Activated CD4-positive, CD25-positive, alpha-beta regulatory T cell treated with anti-CD3 and anti-CD28 coated beads, Interleukin-2, amount 50 U/mL, for 16 hours (primary cell): ENCODE measurements at regions not wholly inside any gene's neighbourhood (a gene's known extent, or its start where the extent isn't known, plus 50 kb on each side); places are given as distances from the start of the nearest gene placed in this dataset.
"Not testable (repeated sequence)": the region's sequence is repeated elsewhere in the genome, so short reads cannot be mapped to it uniquely, and the experiment has no call there.

Experiments
- DNase-seq: peaks from one replicate; pipeline ENCODE4 v3.0.0-alpha.2; 2020; ENCODE audit warnings: low read depth, low spot score

- DNase-seq, result no peak
Measured at GRCh38 chr11:103803062-103803461, 233.4 kb upstream of the DDI1 start.

DNA sequence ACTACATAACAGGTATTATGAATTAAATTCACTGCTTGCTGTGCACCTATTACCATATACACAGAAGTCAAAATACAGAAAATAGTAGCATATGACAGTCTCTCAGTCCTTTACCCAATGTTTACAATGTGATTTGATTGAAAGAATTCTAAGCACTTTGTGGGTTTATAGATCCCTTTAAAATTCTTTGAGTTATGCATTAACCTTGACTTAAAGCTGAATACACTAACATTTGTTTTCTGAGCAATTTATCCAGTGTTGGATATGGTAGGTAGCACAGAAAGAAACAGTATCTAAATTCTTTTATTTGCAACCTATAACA, 230.8 kb upstream of the DDI1 start:
- DNase-seq, result no peak

- DNase-seq, result no peak
Measured at GRCh38 chr11:103806130-103806895, 230.1 kb upstream of the DDI1 start.

DNA sequence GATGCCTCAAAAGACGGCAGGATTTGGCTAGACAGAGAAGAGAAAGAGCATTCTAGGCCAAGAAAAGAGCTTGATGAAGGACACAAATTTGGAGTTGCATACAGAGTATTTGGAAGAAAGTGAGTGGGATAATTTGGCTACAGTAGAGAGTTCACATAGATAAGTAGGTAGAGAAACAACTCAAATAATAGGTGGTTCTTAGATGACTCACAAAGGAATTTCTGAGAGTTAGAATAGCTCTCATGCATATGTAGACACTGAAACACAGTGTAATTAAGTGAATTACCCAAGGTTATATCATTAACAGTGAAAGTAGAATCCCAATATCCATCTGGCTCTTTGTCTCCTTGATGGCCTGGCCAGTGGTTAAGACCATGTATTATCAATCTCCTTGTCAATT, 228.6 kb upstream of the DDI1 start:
- no peak for DNase-seq

GRCh38 chr11:103808252-103808651, 228.2 kb upstream of the DDI1 start:
- DNase-seq, result no peak

DNA sequence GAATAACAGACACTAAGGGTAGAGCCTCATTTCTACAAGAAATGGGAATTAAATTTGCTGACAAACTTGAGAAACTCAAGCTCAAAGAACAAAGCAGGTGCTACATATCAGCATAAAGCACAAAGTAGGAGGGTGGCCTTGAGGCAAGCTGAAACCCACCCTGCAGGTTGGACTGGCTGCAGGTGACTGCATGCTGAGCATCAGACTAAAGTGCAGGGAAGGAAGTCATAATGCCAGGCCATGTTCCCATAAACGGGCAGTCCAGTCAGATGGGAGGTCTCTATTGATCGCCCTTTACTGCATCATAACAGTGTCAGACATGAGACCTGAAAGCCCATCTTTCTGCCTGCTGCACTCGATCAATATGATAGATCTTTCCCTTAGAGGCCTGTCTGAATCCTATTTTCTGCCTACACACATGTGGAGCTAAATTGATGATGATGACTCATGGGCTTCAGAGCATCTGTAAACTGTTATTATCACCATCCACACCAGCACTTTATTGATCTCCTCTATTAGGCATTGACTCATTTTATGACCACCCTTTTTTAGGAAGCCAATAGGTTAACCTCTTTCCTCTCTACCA, 224.5 kb upstream of the DDI1 start:
- DNase-seq, result no peak

GRCh38 chr11:103812680-103813079, 223.8 kb upstream of the DDI1 start:
- DNase-seq, result no peak

- not testable (repeated sequence) for DNase-seq
Measured at GRCh38 chr11:103820345-103820744, 216.1 kb upstream of the DDI1 start.

DNA sequence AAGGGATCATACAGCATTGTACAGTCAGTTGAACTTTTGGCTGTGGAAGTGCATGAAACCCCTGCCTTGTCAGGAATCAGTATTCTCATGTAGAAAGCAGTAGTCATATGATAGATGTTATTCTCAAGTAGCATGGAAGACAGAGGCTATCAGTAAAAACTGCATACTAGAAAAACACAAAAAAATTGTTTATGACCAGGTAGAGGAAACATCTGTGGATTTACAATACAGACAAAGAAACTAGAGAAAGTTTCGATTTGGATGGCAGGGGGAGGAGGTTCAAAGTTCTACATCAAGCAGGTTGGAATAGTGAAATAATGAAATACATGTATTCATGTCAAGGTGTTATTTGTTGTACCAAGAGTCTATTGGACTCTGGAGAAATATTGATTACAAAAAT, 212.3 kb upstream of the DDI1 start:
- DNase-seq, result no peak

DNA sequence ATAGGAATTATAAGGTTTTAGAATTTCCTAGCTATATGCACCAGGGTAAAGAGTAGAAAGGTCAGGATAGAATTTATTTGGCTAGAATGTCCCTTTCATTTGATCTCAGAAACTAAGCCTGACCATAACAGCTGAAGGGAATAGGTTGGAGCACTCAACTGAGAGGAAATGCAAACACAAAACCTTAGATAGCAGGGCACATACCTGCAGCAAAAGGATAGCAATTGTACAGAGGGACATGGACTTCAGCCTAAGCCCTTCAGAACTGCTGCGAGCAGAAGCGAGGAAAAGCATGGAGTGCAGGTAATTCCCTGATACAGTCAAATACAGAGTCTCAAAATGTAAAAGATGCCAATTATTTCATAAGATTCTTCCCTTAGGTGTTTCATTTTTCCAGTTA, 211.0 kb upstream of the DDI1 start:
- no peak for DNase-seq

GRCh38 chr11:103826856-103827255, 209.6 kb upstream of the DDI1 start:
- no peak for DNase-seq

DNA sequence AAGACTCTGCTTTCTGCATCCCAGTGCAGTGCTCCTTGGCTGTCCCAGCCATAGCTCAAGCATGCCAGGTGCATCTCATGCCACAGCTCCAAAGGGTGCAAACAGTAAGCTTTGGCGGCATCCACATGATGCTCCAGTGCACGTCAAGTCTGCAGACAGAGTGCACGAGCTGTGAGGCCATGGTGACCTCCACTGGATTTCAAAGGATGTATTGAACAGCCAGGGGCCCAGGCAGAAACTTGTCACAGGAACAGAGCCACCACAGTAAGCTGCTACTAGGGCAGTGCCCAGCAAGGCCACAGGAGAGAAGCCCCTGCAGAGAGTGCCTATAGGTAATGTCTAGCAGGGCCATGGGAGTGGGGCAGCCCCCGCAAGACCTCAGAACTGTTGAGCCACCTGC, 206.8 kb upstream of the DDI1 start:
- DNase-seq, result no peak

DNA sequence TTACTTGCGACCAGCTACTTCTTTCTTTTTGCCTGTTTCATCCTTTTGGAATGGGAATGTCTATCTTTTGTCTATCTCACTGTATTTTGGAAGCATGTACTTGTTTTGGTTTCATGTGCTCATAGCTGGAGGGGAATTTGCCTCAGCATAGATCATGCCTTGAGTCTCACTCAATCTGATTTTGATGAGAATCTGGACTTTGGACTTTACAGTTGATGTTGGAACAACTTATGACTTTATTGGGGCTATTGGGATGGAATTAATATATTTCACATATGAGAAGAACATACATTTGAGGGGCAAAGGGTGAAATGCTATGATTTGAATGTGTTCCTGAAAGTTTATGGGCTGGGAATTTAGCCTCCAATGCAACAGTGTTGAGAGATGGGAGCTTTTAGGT, 206.2 kb upstream of the DDI1 start:
- no peak for DNase-seq

DNA sequence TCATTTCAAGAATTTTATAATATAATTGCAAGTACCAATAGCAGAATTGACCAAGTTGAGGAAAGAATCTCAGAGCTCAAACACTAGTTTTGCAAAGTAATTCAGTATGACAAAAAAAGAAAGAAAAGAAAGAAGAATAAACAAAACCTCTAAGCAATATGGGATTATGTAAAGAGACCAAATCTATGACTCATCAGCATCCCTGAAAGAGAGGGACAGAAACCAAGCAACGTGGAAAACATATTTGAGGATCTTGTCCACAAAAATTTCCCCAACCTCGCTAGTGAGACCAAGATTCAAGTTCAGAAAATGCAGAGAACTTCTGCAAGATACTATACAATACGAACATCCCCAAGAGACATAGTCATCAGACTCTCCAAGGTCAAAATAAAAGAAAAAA, 203.7 kb upstream of the DDI1 start:
- no peak for DNase-seq

GRCh38 chr11:103842191-103842590, 194.2 kb upstream of the DDI1 start:
- no peak for DNase-seq

- no peak for DNase-seq
Measured at GRCh38 chr11:103842795-103843194, 193.6 kb upstream of the DDI1 start.

DNA sequence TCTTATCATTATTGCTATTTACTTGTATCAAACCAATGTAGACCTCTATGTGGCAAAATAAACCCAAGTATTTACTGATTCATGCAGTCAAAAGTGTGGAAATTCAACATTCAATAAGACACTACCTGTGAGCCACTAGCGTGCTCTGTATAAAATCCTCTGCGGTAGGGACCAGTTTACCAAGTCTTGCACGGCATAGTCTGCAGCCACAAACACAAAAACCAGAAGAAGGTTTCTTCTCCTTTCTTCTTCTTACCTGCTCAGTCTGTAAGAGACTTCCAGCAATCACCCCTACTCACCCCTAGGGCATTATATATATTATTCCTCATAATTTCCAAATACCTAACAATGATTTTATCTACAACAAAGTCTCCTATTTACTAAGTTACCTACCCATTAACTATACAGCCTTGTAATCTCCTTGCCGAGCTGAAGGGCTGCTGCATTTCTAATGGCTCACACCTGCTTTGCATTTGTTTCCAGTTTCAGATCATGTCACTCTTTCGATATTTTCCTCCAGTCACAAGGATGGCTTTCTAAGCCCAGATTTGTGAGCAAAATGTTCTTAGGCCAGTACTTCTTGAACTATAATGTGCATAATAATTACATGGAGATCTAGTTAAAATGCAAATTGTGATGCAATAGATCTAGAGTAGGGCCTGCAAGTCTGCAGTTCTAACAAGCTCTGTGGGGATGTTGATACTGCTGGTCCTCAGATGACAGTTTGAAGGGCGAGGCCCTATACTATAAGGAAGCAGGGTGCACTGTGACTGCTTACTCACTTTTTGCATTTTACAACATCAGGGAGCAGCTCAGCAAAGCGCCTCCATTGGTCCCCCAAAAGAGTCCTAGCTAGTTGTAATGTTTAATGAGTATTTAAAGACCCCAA, 191.9 kb upstream of the DDI1 start:
- no peak for DNase-seq

GRCh38 chr11:103845331-103845730, 191.1 kb upstream of the DDI1 start:
- DNase-seq, result no peak

- DNase-seq, result no peak
Measured at GRCh38 chr11:103848686-103849085, 187.8 kb upstream of the DDI1 start.

- no peak for DNase-seq
Measured at GRCh38 chr11:103849366-103849765, 187.1 kb upstream of the DDI1 start.

DNA sequence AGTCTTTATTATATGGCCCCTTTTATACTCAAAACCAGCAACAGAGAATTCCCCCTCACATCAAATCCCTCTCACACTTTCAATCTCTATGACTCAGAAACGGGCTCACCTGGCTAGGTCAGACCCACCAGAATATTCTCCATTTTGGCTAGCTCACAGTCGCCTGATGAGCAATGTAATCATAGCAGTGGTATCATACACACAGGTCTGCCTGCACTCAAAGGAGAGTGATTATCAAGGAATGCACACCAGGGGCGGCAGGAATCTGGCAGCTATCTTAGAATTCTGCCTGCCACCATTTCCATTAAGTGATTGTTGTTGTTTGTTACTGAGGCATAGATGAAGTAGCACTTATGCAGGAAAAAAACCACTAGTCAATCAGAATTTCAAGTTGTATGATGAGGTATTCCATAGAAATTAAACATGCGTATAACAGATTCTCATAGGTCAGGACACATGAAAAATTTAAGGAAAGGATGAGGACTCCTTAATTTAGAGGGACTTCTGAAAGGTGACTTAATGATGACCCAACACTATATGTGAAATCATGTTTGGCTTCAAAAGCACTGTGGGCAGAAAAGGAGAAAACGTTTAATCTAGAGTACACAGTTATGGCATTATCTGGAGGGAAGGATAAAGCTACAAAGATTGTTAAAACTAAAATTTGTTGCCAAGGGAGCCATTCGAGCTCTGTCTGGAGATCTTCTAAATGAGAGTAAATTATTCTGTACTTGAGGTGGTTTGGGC, 185.8 kb upstream of the DDI1 start:
- DNase-seq, result no peak

DNA sequence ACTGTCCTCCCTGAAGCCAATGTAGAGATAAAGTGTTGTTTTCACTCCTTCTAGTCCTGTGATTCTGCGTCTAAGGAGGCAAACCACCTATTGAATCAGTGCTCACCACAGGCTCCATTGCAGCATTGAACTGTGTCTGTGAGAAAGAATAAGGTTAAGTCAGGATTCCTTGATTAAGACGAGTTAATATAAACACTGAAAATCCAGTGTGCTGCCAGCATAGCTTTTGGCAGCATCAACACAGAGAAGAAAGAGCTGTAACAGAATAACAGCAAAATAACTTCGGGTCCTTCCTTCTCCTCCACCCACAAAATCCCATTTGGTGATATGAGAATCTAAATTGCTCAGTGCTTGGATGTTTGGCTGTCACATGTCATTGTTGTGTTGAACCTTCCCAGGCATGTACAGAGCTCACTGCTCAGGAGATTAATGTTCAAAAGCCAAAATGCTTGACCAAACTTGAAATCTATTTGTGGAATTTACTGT, 185.2 kb upstream of the DDI1 start:
- DNase-seq, result no peak
